IMR-90 (cell line): ENCODE measurements at regions not wholly inside any gene's neighbourhood (a gene's known extent, or its start where the extent isn't known, plus 50 kb on each side); places are given as distances from the start of the nearest gene placed in this dataset.

Experiments used
- ATAC-seq: fragments of 200-7000 bp; cut with Tn5 transposase; 2 replicates; pipeline ENCODE4 v1.9.1; 2020; ENCODE audit warnings: low read depth, mild to moderate bottlenecking, moderate library complexity
- BruUV-seq: library from RNA; stranded (reverse); fragments of 400-500 nt; replicated peaks from 2 replicates; lab custom pipeline; 2021; lab: Mats Ljungman, UMichigan
- CTCF ChIA-PET: fragments of 300-600 bp; formaldehyde crosslinking; extraction: SDS; loops from one replicate; lab custom pipeline; 2021; ENCODE audit warnings: antibody characterized with exemption; lab: Yijun Ruan, JAX
- POLR2A ChIA-PET: fragments of 300-600 bp; sonication (Branson Sonifier 250); formaldehyde crosslinking; loops from one replicate; lab custom pipeline; 2022; ENCODE audit warnings: antibody characterized with exemption; ENCODE audit not compliant: unreplicated experiment; lab: Charles Lee
- DNase-seq: peaks from one replicate; pipeline ENCODE4 v3.0.0; 2013
- H2AFZ ChIP-seq: replicated peaks from 2 replicates; pipeline ENCODE3; 2013; ENCODE audit warnings: low read length, mild to moderate bottlenecking; ENCODE audit not compliant: poor library complexity
- H2AK5ac ChIP-seq: 2 replicates; pipeline ENCODE4 v1.6.1; 2013; ENCODE audit warnings: low read depth, low read length, inconsistent platforms
- H2AK9ac ChIP-seq: replicated peaks from 2 replicates; pipeline ENCODE3; 2013; ENCODE audit warnings: mild to moderate bottlenecking, low read depth, low read length, moderate library complexity; ENCODE audit not compliant: poor library complexity
- H2BK120ac ChIP-seq: 2 replicates; pipeline ENCODE4 v1.6.1; 2013; ENCODE audit warnings: low read depth, low read length, inconsistent platforms
- H2BK15ac ChIP-seq: 3 replicates; pipeline ENCODE4 v1.6.1; 2013; ENCODE audit warnings: low read depth, low read length, inconsistent platforms
- H2BK20ac ChIP-seq: 2 replicates; pipeline ENCODE4 v1.6.1; 2013; ENCODE audit warnings: low read depth, mild to moderate bottlenecking, inconsistent platforms, low read length, moderate library complexity
- H2BK5ac ChIP-seq: 2 replicates; pipeline ENCODE4 v1.6.1; 2013; ENCODE audit warnings: mild to moderate bottlenecking, low read depth, low read length, inconsistent platforms; ENCODE audit not compliant: poor library complexity, severe bottlenecking
- H3K14ac ChIP-seq: replicated peaks from 2 replicates; pipeline ENCODE4 v1.6.1; 2013; ENCODE audit warnings: low read depth, low read length, inconsistent platforms
- H3K18ac ChIP-seq: 2 replicates; pipeline ENCODE4 v1.6.1; 2013; ENCODE audit warnings: low read depth, low read length, control low read depth
- H3K23ac ChIP-seq: 2 replicates; pipeline ENCODE4 v1.6.1; 2013; ENCODE audit warnings: low read depth, low read length, inconsistent platforms
- H3K27ac ChIP-seq: 2 replicates; pipeline ENCODE4 v1.5.1; 2013; ENCODE audit warnings: mild to moderate bottlenecking, control low read depth, low read length; ENCODE audit not compliant: insufficient read depth
- H3K27me3 ChIP-seq: 2 replicates; pipeline ENCODE4 v1.6.1; 2013; ENCODE audit warnings: low read length; ENCODE audit not compliant: control insufficient read depth, insufficient read depth
- H3K36me3 ChIP-seq: 2 replicates; pipeline ENCODE4 v1.6.1; 2013; ENCODE audit warnings: low read length, mixed read lengths; ENCODE audit not compliant: control insufficient read depth, insufficient read depth
- H3K4ac ChIP-seq: 2 replicates; pipeline ENCODE4 v1.6.1; 2013; ENCODE audit warnings: low read depth, low read length, inconsistent platforms
- H3K4me1 ChIP-seq: 2 replicates; pipeline ENCODE4 v1.6.1; 2013; ENCODE audit warnings: low read length, mixed read lengths; ENCODE audit not compliant: control insufficient read depth, insufficient read depth
- H3K4me2 ChIP-seq: 2 replicates; pipeline ENCODE4 v1.6.1; 2013; ENCODE audit warnings: low read depth, mild to moderate bottlenecking, control low read depth, low read length, moderate library complexity
- H3K4me3 ChIP-seq: 2 replicates; pipeline ENCODE4 v1.5.1; 2013; ENCODE audit warnings: low read depth, mild to moderate bottlenecking, control low read depth, low read length, moderate library complexity; ENCODE audit not compliant: insufficient read depth
- H3K56ac ChIP-seq: 2 replicates; pipeline ENCODE4 v1.6.1; 2013; ENCODE audit warnings: low read length, inconsistent platforms; ENCODE audit not compliant: insufficient read depth; ENCODE audit errors: extremely low read depth
- H3K79me1 ChIP-seq, 2 experiments: 2 replicates each; pipeline ENCODE4 v1.6.1; 2013; ENCODE audit warnings: low read length in 2 of 2, inconsistent platforms in 1 of 2, low read depth in 1 of 2
- H3K9ac ChIP-seq: 2 replicates; pipeline ENCODE4 v1.6.1; 2013; ENCODE audit warnings: low read depth, low read length, control low read depth
- H3K9me1 ChIP-seq: 2 replicates; pipeline ENCODE4 v1.6.1; 2013; ENCODE audit warnings: low read length, inconsistent platforms; ENCODE audit not compliant: insufficient read depth
- H3K9me3 ChIP-seq: 2 replicates; pipeline ENCODE4 v1.6.1; 2013; ENCODE audit warnings: low read length; ENCODE audit not compliant: control insufficient read depth, insufficient read depth
- H4K20me1 ChIP-seq: 2 replicates; pipeline ENCODE4 v1.6.1; 2013; ENCODE audit warnings: low read length, inconsistent platforms; ENCODE audit not compliant: insufficient read depth
- H4K5ac ChIP-seq: 2 replicates; pipeline ENCODE4 v1.6.1; 2013; ENCODE audit warnings: mild to moderate bottlenecking, low read depth, low read length, control low read depth
- H4K8ac ChIP-seq, 2 experiments: 2 replicates each; pipeline ENCODE4 v1.6.1; 2013; ENCODE audit warnings: low read depth in 2 of 2, low read length in 2 of 2, control low read depth in 1 of 2, inconsistent platforms in 1 of 2
- H4K91ac ChIP-seq: 2 replicates; pipeline ENCODE4 v1.6.1; 2013; ENCODE audit warnings: low read depth, low read length, inconsistent platforms; ENCODE audit not compliant: insufficient read depth
- RFX5 ChIP-seq: IDR thresholded peaks from 2 replicates; pipeline ENCODE4 v1.8.0; 2012; ENCODE audit warnings: low read depth, mild to moderate bottlenecking, low read length, moderate library complexity
- SMC3 ChIP-seq: fragments of 150-350 bp; IDR thresholded peaks from 2 replicates; pipeline ENCODE4 v1.6.1; 2016; ENCODE audit warnings: low read depth, mild to moderate bottlenecking, antibody characterized with exemption, low read length, moderate library complexity
- WGBS, 2 experiments: methylation state at CpG; one replicate each; pipeline versions ENCODE4 v1.1.5 to v1.1.7; 2013; ENCODE audit warnings: missing lambda C conversion rate in 2 of 2; ENCODE audit not compliant: insufficient read length in 1 of 2; ENCODE audit errors: extremely low coverage in 2 of 2; 5-methylcytosine and 5-hydroxymethylcytosine counted together
- dilution Hi-C: fragments of 300-500 bp; cut with HindIII; formaldehyde crosslinking; loops from one replicate; pipeline ENCODE4 v1.14.3; 2018; ENCODE audit warnings: low sequenced_read_pairs; ENCODE audit not compliant: unreplicated experiment
- in situ Hi-C: fragments of 300-500 bp; cut with MboI; formaldehyde crosslinking; loops from 3 replicates; pipeline ENCODE4 v1.14.3; 2019; ENCODE audit warnings: low sequenced_read_pairs, inconsistent platforms, mixed read lengths
- intact Hi-C: fragments of 100-400 bp; cut with micrococcal nuclease; formaldehyde crosslinking; loops from 2 replicates; pipeline ENCODE4 v1.10.0; 2022

GRCh38 chr12:92439420-92439805 is 263.4 kb upstream of the PLEKHG7 start:
- H3K4me1 ChIP-seq = no peaks in the 10 kb centered on the region
- H3K4me2 ChIP-seq = no peak overlapping the region
- dilution Hi-C loops (no loop called here), intact Hi-C loops (no loop called here), in situ Hi-C loops (no loop called here)
- H3K9me3 ChIP-seq = no peaks in the 10 kb centered on the region
- no peak overlapping the region for H2BK15ac ChIP-seq
- no peak overlapping the region for H3K18ac ChIP-seq
- H2AFZ ChIP-seq = no peak overlapping the region
- no peak; the same call in 1 of the 2 replicates for ATAC-seq
- ChIA-PET CTCF (no interaction called here), POLR2A (no interaction called here)
- H3K14ac ChIP-seq = no peak overlapping the region
- H3K9ac ChIP-seq = no peak overlapping the region
- H2BK120ac ChIP-seq = no peak overlapping the region
- no peak overlapping the region for H3K4ac ChIP-seq
- peak; percentile 31 for DNase-seq
- no peaks in the 10 kb centered on the region; the same call in 1 of the 2 replicates for H3K9me1 ChIP-seq
- no peaks in the 10 kb centered on the region for H3K36me3 ChIP-seq
- no peak overlapping the region for H3K23ac ChIP-seq
- H2AK9ac ChIP-seq = no peak overlapping the region
- no peak overlapping the region for H3K27ac ChIP-seq
- no peak overlapping the region for H2BK5ac ChIP-seq
- no CpG with 5 or more reads among the region's 1 CpG for WGBS, 2 experiments
- H4K8ac ChIP-seq = no peak overlapping the region
- no peak overlapping the region for H2BK20ac ChIP-seq
- no peaks in the 10 kb centered on the region for H3K27me3 ChIP-seq
- H2AK5ac ChIP-seq = no peak overlapping the region
- no peak overlapping the region for H4K91ac ChIP-seq
- H3K56ac ChIP-seq = no peak overlapping the region
- TF ChIP-seq SMC3 (no peak), RFX5 (no peak)
- H4K5ac ChIP-seq = no peak overlapping the region
- BruUV-seq = no TSS peak
- no peaks in the 10 kb centered on the region for H3K79me1 ChIP-seq
- no peaks in the 10 kb centered on the region for H4K20me1 ChIP-seq
- no peak overlapping the region for H3K4me3 ChIP-seq
